DMS 273 treated with DMSO at 0.1 percent for 48 hours (cell line): ENCODE measurements at regions not wholly inside any gene's neighbourhood (a gene's known extent, or its start where the extent isn't known, plus 50 kb on each side); places are given as distances from the start of the nearest gene placed in this dataset.

Experiments used
- DNase-seq: peaks from one replicate; lab custom pipeline; 2025; lab: John Stamatoyannopoulos, UW

DNA sequence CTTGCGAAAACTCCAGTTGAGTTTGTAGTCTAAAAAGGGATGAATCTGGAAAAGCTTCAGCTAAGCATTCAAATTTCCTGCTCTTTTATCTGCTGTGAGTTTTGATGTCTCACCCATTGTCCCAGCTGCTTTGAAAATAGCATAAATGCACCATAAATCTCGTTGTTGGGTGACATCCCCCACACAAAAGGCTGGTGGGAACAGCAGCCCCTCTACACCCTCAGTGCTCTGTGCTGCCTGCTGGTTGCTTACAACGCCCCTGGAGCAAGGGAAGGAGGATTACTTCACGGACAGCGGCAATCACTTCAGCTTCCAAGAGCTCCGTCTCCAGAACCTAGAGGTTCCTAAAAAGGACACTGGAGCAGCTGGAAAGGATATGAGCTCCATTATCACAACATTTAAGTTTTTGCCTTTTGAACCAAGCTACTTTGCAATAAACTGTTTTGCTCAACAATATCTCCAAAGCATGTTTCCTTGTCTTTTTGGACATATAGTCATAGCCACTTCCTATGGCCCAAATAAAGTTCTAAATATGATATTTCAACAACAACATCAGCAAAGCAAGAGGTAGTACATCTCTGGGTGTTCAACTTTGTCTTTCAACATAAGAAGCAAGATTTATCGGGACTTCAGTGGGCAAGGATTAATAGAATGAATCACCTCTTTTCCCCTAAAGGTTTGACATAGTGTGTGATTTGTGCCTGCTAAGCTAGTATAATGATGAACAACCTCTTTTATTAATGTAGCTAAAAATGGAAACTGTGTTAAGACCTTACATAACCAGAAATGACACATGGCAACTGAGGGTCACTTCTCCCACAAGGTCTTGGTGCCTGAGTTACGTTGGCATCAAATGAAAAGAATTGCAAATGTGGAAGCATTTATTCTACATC lies 413.5 kb downstream of the TXNL1 start:
- no peak for DNase-seq

DNA sequence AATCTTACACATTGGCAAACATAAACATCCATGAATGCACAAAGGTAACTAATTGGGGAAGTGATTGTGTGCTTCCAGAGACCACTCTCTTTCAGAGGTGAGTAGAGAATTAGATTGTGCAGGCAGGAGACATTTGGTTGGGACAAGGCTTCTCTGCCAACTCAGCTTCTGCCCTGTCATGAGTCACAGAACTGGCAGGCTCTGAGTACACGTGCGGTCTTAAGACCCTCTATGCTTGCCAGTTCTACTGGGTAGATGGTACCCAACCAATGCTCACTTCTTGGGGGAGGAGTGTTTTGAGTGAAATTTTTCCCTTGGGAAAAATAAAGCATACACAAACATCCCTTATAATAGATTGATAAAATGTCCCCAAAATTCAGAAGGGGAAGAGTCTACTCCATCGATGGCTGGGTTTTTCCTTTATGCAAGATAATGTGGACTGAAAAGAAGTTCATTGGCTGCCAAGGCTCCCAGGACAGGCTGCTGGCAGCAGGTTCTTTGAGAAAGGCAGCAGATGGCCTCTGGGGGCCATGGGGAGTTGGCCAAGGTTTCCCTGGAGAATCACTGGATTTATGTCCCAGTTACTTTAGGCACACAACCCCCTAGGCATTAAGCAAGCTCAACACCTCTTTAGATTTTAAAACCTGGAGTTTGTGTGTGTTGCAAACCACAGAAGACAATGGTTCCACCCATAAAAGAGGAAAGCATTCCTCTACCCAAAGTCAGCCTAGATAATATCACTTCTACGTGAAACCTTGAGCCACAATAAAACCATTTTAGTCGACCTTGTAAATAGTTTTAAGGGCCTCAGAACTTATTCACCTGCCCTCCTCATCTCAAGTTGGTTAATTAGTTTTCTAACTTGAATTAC lies 417.0 kb downstream of the TXNL1 start:
- DNase-seq, result peak; percentile 50

DNA sequence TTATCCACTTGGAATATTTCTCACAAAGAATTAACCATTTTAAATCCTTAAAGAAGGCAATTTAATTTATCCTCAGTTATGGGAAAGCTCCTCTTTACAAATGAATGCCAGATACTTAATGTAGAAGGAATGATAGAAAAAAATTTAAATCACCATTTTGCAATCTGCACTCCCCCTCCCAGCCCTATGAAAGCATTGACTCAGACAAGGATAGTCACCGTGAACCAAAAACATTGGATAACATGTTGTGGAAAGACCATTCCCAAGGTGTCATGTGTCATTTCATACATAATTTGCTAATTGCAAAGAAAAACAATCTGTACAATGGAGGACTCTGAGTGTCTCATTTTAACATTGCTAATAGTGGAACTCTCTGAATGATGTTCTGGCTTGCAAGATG lies 421.0 kb downstream of the TXNL1 start:
- no peak for DNase-seq

DNA sequence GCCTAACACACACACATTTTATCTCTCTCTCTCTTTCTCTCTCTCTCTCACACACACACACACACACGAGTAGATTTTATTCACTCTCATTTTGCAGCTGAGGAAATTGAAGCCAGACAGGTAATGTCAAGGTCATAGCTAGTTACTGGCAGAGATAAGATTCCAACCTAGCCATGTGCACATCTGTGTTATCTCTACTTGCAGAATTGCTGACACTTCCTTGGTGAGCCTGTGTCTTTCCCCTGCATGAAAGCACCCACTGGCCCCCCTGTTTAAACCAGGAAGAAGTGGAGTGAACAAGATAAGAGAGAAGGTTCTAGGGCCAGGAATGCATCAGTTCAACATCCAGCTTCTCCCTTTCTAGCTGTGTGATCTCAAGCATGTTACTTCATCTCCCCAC lies 423.7 kb downstream of the TXNL1 start:
- no peak for DNase-seq

DNA sequence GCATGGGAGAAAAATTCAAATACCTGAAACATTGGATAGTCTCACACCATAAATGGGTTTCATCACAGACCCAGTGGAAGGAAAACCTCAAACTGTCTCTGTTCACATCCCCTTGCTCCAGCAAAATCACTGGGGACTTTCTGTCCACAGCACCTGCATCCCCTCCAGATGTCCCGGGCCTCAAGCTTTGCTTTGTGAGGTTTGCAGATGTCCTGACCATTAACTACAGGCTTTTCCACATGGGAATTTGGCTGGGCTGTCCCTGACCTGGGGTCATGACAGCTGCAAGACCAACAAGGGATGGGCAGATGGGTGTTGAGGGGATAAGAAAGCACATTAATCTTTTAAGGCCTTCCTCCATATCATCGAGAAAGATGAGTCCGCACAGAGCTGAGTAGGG lies 427.9 kb downstream of the TXNL1 start:
- DNase-seq, result no peak

DNA sequence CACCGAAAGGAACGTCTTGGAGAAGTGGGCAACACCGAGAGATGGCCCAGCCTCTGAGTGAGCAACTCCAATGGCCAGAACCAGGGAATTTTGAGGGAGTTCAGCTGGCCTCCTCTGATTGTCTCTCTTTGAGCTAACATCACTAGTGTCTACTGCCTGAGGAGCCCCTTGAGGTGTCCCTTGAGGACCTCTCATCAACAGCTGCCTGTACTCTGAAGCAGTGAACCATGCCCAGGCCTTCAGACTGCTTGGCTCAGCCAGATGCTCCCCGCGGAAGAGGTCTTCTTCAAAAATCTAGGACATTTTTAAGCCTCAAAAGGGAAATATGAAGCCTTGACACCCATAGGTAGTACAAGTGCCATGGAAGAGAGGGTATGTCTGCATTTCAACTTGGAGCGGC lies 430.4 kb downstream of the TXNL1 start:
- no peak for DNase-seq

DNA sequence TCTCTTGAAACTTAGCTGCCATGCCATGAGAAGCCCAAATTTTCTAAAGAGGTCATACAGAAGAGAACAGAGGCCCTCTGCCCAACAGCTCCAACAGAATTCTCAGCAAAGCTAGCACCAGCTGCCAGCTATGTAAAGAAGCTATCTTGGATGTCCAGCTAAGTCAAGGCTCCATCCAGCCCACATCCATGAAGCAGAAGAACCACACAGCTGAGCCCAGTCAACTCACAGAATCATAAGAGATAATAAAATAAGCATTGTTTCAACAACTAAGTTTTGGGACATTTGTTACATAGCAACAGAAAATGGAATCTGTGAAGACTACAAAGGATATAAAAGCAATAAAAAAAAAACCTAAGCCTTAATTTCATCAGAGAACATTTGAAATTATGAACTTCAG lies 434.3 kb downstream of the TXNL1 start:
- DNase-seq, result no peak

DNA sequence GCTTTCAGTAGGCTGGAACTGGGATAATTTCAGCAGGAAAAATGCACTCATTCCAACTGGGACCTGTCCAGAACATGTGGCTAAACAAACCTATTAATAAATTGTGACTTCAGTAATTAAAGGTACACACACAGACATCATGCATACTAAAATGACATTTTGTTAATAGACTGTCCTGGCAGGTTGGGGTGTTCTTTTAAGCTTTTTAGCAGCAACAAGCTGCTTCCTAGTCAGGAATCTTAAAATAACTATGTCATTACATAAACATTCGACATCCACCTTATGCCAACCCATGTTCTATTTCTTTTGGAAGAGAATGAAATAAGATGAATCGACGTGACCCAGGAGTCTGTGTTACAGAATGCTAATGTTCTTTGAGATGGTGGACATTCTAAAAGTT lies 435.7 kb downstream of the TXNL1 start:
- DNase-seq, result no peak

DNA sequence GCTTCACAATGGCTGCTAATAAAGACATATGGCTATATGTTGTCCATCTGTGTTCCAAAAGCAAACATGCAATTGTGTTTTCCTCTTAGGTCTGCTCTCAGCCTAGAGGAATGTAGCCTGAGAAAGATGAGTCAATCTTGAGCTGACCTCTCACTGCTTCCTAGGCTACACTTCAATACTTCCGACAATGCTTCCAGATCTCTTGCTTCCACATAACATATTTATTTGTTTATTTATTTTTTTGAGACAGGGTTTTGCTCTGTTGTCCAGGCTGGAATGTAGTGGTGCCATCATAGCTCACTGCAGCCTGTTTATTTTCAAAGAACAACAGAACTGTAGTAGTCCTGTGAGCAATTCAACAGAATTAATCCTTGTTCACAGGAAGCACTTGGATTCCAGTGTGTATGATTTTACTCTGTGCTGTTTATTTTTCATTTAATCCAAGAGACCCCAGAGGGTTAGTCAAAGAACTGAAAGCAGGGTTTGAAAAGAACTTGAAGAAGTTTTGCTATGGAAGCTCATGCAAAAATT lies 437.9 kb downstream of the TXNL1 start:
- no peak for DNase-seq

DNA sequence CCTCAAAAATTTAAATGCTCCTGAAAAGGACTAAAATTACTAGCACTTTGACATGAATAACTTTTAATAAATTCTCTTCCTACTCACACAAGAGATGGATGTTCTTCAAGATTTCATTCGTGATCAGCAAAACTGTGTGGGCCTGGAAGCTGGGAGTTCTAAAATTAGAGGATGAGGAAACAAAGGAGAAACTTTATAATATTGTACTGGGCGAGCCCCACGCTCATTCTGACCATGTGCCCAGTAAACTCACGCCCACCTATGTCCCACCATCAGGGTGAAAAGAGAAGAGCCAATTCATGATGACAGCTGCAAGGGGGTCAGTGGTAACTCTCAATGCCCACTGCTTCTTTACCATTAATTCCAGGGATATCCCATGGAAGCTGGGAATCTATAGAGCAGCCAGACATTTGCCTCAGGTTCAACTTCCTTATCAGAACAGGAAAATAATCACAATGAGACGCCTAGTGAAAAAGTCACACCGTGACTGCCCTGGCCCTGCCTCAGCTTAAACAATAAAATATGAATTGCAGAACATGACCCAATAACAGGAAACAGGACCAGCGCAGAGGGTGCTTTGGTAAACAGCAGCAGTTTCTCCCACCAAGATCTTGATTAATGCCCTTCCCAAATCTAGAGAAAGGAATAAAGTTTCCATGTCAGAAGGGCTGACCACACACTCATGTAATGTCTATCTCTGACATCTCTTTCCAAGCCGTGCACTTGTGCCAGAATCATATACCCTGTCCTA lies 438.6 kb downstream of the TXNL1 start:
- no peak for DNase-seq

DNA sequence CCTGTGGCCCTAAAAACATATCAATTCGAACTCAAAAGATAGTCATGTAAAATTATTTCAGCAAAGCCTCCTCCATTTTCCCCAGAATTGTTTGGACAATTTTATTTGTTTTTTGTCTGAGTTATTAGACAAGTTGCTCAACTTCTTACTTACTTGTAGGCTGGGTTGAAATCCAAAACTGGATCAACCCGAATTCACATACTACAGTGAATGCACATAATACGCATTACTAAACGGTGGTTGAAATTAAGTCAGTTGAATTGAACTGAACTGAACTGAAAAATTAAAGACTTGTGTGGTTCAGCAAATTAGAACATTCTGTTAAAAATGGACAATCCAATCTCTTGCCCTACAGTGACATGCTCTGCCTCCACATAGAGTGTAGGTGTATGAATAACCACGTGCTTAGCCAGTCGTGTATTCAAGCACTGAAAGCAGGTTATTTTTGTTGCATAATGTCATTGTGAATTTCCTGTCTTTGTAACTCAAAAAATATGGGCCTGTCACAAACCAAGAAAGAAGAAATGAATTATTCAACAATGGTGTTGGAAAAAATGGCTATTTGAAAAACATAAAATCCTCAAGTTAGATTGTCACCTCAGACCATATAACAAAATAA lies 441.0 kb downstream of the TXNL1 start:
- no peak for DNase-seq

DNA sequence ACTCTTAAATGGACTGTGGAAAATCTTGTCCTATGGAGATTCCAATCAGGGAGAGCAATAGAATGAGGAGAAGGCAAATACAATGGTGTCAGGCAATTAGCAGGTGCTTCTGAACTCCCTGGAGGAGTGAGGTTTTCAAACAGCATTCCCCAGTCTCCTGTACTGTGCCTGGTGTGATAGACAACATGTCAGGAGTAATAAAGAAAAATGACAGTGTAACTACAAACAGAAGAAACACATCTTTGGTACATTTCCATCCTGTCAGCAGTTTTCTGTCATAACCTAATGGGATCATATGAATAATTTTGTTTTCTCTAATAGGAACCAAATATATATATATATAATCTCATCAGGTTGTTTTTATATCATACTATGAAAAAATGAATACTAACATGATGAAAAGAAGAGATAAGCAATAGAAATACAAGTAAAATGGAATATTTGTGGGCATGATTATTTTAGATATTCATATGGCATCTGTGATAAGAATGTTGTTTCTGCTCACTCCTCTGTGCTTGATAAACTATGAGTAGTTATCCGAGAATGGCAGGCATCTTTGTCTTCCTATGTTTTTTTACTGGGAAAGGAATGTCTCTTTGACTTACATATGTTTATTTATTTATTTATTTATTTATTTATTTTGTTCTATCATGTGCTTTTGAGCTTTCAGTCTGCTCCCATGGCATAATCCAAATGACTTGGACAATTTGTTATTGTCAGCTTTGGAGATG lies 441.7 kb downstream of the TXNL1 start:
- DNase-seq, result no peak

DNA sequence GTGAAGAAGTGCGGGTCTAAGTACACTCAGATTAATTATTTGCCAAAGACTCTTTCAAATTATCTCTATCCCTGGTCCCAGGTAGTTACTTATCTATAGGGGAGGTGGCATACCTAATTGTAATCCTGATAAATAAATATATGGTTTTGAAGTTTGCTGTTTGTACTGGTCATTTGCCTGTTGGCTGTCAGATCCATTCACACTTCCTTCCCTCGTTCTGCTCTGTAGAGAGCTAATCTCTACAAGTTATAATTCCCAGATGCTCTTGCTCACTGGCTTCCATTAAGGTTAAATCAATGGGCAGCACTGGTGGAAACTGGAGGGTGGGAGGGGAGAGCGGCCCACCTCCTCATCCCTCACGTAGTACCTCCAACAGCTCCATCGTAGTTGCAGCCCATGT lies 447.1 kb downstream of the TXNL1 start:
- no peak for DNase-seq

DNA sequence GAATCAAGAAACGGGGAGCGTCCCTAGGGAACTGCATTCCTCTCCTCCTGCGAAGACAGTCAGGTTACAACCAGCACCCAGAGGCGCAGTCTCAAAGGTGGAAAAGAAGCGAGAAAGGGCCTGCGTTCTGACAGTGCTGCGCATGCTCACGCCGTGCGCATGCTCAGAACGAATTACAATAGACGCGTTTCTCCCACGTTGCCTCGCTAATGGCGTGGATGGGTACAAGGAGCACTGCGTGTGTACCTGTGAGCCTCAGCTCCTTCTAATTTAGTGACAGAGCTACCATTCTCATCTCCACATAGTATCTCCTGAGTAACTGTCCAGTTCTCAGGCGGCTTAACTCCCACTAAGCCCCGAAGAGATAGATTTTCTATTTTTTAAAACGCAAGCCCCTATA lies 448.8 kb downstream of the TXNL1 start:
- no peak for DNase-seq

DNA sequence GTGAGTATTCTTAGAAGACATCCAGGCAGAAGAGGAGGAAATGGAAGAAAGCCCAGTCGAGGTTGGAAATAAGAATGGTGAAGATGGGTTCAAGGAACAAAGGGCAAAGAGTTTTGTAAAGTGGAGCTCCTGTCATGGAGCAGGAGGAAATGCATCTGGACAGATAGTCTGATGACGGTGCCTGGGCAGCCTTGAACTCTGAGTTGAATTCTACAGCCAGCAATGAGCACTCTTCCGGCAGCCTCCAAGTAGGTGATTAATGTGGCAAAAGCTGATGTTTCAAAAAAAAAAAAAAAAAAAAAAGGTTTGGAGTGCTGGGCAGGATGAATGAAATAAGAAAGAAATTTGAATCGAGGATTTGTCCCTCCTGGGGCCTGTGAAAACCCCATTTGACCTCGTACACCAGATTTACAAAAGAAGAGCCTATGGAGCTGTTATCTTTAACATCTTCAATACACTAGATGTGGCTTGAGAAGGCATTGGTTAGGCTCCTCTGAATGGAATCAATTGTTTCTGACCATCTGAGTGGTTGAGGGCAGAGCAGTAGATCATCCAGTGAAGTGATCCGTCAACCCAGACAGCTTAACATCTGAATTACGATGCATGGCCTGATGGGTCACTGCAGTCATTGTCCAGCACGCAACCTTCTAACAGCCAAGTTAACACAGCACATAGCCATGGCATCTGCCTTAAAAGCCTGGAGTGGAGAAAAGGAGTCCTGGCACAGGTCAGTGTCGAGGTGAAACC lies 449.7 kb downstream of the TXNL1 start:
- no peak for DNase-seq

DNA sequence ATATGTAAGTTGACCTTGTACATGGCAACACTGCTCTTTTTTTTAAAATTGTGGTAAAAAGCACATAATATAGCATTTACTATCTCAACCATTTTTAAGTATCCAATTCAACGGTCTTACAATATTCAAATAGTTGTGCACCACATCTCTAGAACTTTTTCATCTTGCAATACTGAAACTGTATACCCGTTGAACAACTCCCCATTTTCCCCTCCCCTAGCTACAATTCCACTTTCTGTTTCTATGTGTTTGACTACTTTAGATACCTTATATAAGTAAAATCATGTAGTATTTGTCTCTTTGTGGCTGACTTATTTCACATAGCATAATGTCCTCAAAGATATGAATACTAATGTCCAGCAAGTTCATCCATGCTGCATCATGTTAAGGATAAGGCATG lies 452.1 kb downstream of the TXNL1 start:
- no peak for DNase-seq

DNA sequence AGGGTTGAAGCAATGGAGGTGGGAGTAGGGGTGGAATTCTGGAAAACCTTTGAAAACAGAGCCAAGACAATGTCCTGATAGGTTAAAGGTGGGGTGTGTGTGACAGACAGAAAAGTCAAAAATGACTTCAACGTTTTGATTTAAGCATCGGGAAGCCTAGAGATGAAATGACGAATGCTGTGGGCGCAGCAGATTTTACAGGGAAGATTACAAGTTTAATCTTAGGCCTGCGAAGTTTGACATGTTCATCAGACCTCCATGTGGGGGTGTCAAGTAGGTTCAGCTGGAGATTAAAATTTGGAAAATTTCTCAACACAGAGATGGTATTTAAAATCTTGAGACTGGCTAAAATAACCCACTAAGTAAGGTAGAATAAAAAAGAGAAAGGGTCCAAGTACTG lies 453.3 kb downstream of the TXNL1 start:
- no peak for DNase-seq

DNA sequence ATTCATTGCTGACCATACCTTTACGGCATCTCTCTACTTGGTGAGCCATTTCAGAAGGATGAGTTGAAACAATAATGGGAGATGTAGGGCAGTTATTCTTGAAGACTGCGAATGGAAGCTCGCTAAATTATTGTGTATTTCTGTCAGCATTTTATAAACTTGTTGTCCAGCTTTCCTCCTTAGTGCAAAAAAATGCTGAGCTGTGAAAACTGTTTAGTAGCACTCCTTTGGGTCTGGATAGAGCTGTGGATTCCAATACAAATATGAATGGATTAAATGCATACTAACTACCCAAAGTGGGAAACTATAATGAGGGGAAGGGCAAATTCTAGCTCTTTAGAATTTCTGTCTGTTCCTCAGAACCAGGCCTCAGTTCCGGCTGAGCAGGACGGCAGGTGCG lies 461.6 kb downstream of the TXNL1 start:
- no peak for DNase-seq

DNA sequence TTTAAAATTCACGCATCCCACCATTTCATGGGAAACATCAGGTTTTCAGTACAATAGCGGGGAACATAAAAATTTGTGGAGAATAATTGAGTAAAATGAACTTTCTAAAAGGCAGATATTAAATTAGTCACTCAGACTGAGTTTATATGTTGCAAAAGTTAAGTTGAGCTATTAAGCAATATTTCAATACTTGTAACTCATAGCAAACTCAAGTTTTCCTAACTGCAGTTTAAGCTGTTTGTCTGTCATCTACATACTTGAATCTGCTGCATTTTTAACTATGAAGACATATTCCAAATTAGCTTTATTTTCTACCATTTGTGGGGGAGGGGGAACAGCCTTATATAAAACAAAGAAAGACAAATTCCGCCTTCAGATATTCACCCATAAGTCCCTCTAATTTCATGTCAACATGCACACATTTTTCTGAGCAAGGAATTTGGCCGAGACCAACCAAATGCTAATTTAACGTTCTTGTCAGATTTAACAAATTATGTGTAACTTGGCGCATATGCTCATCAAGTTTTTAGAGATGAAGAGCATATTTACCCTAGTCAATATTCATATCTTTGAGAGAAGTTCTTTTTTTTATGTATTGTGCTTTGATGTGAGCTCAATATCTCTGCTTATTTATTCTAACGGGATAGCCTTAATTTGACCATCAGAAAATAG lies 462.9 kb downstream of the TXNL1 start:
- DNase-seq, result no peak
